ENCODE measurements at regions not wholly inside any gene's neighbourhood (a gene's known extent, or its start where the extent isn't known, plus 50 kb on each side); places are given as distances from the start of the nearest gene placed in this dataset.

- no peak for TF ChIP-seq CTCF (conservative IDR thresholded peaks at IDR 0.05; ENCODE audit: low read depth, low read length)
- TF ChIP-seq BHLHE40 (IDR thresholded peaks at IDR 0.05; ENCODE audit: low read depth, low read length): no peak
- TF ChIP-seq RAD21 (IDR thresholded peaks at IDR 0.05; ENCODE audit: low read length): no peak
These were observed 163.9 kb downstream of the OLFM1 start for GRCh38 chr9:135251331-135251761.

Data from IMR-90 (cell line).